ENCODE measurements at regions not wholly inside any gene's neighbourhood (a gene's known extent, or its start where the extent isn't known, plus 50 kb on each side); places are given as distances from the start of the nearest gene placed in this dataset.

- DNase-seq, result no peak
These were observed 107.4 kb downstream of the DDIT4L start for GRCh38 chr4:100082852-100083251.

- DNase-seq, result no peak
These were observed 108.8 kb downstream of the DDIT4L start for GRCh38 chr4:100081491-100081890.

GRCh38 chr4:100079264-100079663 is 111.0 kb downstream of the DDIT4L start:
- DNase-seq, result no peak

GRCh38 chr4:100076753-100077152 is 113.5 kb downstream of the DDIT4L start:
- no peak for DNase-seq

GRCh38 chr4:100075486-100076270 is 114.6 kb downstream of the DDIT4L start:
- DNase-seq, result no peak

- no peak for DNase-seq
These were observed 115.2 kb downstream of the DDIT4L start for GRCh38 chr4:100075056-100075455.

- no peak for DNase-seq
These were observed 118.8 kb downstream of the DDIT4L start for GRCh38 chr4:100071506-100071905.

- DNase-seq, result no peak
These were observed 119.4 kb downstream of the DDIT4L start for GRCh38 chr4:100070868-100071267.

- no peak for DNase-seq
These were observed 119.1 kb upstream of the H2AZ1 start for GRCh38 chr4:100069207-100069606.

GRCh38 chr4:100067255-100067654 is 117.2 kb upstream of the H2AZ1 start:
- DNase-seq, result no peak

- no peak for DNase-seq
These were observed 113.3 kb upstream of the H2AZ1 start for GRCh38 chr4:100063355-100063754.

- DNase-seq, result no peak
These were observed 112.8 kb upstream of the H2AZ1 start for GRCh38 chr4:100062921-100063320.

GRCh38 chr4:100061835-100062234 is 111.8 kb upstream of the H2AZ1 start:
- no peak for DNase-seq

- no peak for DNase-seq
These were observed 110.8 kb upstream of the H2AZ1 start for GRCh38 chr4:100060765-100061416.

GRCh38 chr4:100059467-100059866 is 109.4 kb upstream of the H2AZ1 start:
- no peak for DNase-seq

GRCh38 chr4:100056701-100057100 is 106.6 kb upstream of the H2AZ1 start:
- no peak for DNase-seq

- no peak for DNase-seq
These were observed 104.0 kb upstream of the H2AZ1 start for GRCh38 chr4:100054071-100054470.

GRCh38 chr4:100049872-100050271 is 99.8 kb upstream of the H2AZ1 start:
- DNase-seq, result no peak

- DNase-seq, result no peak
These were observed 92.6 kb upstream of the H2AZ1 start for GRCh38 chr4:100042711-100043110.

GRCh38 chr4:100042235-100042634 is 92.2 kb upstream of the H2AZ1 start:
- DNase-seq, result no peak

GRCh38 chr4:100041646-100042045 is 91.6 kb upstream of the H2AZ1 start:
- DNase-seq, result no peak

GRCh38 chr4:100034023-100034664 is 84.1 kb upstream of the H2AZ1 start:
- no peak for DNase-seq

- no peak for DNase-seq
These were observed 76.0 kb upstream of the H2AZ1 start for GRCh38 chr4:100026066-100026465.

GRCh38 chr4:100023800-100024199 is 73.7 kb upstream of the H2AZ1 start:
- no peak for DNase-seq

Measured in activated CD4-positive, CD25-positive, alpha-beta regulatory T cell (primary cell).